NCI-H1048 (cell line): ENCODE measurements at regions not wholly inside any gene's neighbourhood (a gene's known extent, or its start where the extent isn't known, plus 50 kb on each side); places are given as distances from the start of the nearest gene placed in this dataset.
"Not testable (repeated sequence)": the region's sequence is repeated elsewhere in the genome, so short reads cannot be mapped to it uniquely, and the experiment has no call there.

Experiments
- DNase-seq: peaks from one replicate; lab custom pipeline; 2025; lab: John Stamatoyannopoulos, UW

GRCh38 chr6:19976411-19977129 is 139.4 kb downstream of the ID4 start:
- DNase-seq: no peak

GRCh38 chr6:19979059-19979458 is 141.9 kb downstream of the ID4 start:
- DNase-seq: no peak

- no peak for DNase-seq
Measured at GRCh38 chr6:19979986-19980385, 142.8 kb downstream of the ID4 start.

- no peak for DNase-seq
Measured at GRCh38 chr6:19983374-19983773, 146.2 kb downstream of the ID4 start.

- DNase-seq: no peak
Measured at GRCh38 chr6:19986691-19987438, 149.7 kb downstream of the ID4 start.

- DNase-seq: no peak
Measured at GRCh38 chr6:19988555-19988954, 151.4 kb downstream of the ID4 start.

GRCh38 chr6:19991176-19991575 is 154.0 kb downstream of the ID4 start:
- DNase-seq: no peak

- no peak for DNase-seq
Measured at GRCh38 chr6:19994909-19995308, 157.7 kb downstream of the ID4 start.

GRCh38 chr6:19995575-19996257 is 158.5 kb downstream of the ID4 start:
- no peak for DNase-seq

- DNase-seq: no peak
Measured at GRCh38 chr6:19997104-19997503, 159.9 kb downstream of the ID4 start.

GRCh38 chr6:19998541-19998940 is 161.4 kb downstream of the ID4 start:
- no peak for DNase-seq

GRCh38 chr6:19999319-20000191 is 162.4 kb downstream of the ID4 start:
- DNase-seq: no peak

- DNase-seq: no peak
Measured at GRCh38 chr6:20001286-20001685, 164.1 kb downstream of the ID4 start.

- no peak for DNase-seq
Measured at GRCh38 chr6:20006037-20006436, 168.9 kb downstream of the ID4 start.

- DNase-seq: no peak
Measured at GRCh38 chr6:20008131-20008530, 171.0 kb downstream of the ID4 start.

- no peak for DNase-seq
Measured at GRCh38 chr6:20013066-20013861, 176.1 kb downstream of the ID4 start.

- no peak for DNase-seq
Measured at GRCh38 chr6:20014508-20014907, 177.3 kb downstream of the ID4 start.

- DNase-seq: no peak
Measured at GRCh38 chr6:20020526-20020925, 183.4 kb downstream of the ID4 start.

- no peak for DNase-seq
Measured at GRCh38 chr6:20021795-20022194, 184.6 kb downstream of the ID4 start.

- DNase-seq: not testable (repeated sequence)
Measured at GRCh38 chr6:20023549-20024315, 186.6 kb downstream of the ID4 start.

GRCh38 chr6:20024316-20024673 is 187.1 kb downstream of the ID4 start:
- DNase-seq: no peak
